Liver (tissue), 8 donors: ENCODE measurements at regions not wholly inside any gene's neighbourhood (a gene's known extent, or its start where the extent isn't known, plus 50 kb on each side); places are given as distances from the start of the nearest gene placed in this dataset.

Source experiments
- DNase-seq: peaks from one replicate; pipeline ENCODE4 v3.0.0-alpha.2; 2017; ENCODE audit warnings: low spot score
- H3K27ac ChIP-seq, 2 donors: one replicate each; pipeline ENCODE4 v1.7.0; 2013; ENCODE audit warnings: inconsistent platforms in 2 of 2, low read length in 2 of 2, control low read depth in 1 of 2, low read depth in 1 of 2, mild to moderate bottlenecking in 1 of 2
- H3K27me3 ChIP-seq, 4 donors: one replicate each; pipeline versions ENCODE4 v1.6.1 to v1.7.0; 2013; ENCODE audit warnings: low read length in 3 of 4, inconsistent platforms in 1 of 4, mild to moderate bottlenecking in 1 of 4, moderate library complexity in 1 of 4; ENCODE audit not compliant: control insufficient read depth in 4 of 4, insufficient read depth in 4 of 4
- H3K36me3 ChIP-seq, 4 donors: one replicate each; pipeline versions ENCODE4 v1.6.1 to v1.7.0; 2013; ENCODE audit warnings: low read length in 3 of 4, mild to moderate bottlenecking in 3 of 4, low read depth in 1 of 4, moderate library complexity in 1 of 4; ENCODE audit not compliant: control insufficient read depth in 4 of 4, insufficient read depth in 3 of 4
- H3K4me1 ChIP-seq, 4 donors: one replicate each; pipeline versions ENCODE4 v1.6.1 to v1.7.0; 2013; ENCODE audit warnings: low read length in 3 of 4, mild to moderate bottlenecking in 3 of 4, moderate library complexity in 1 of 4; ENCODE audit not compliant: control insufficient read depth in 4 of 4, insufficient read depth in 4 of 4
- H3K4me3 ChIP-seq, 3 donors: one replicate each; pipeline versions ENCODE4 v1.6.1 to v1.7.0; 2013; ENCODE audit warnings: low read length in 3 of 3, control low read depth in 1 of 3, low read depth in 1 of 3, mild to moderate bottlenecking in 1 of 3
- H3K9ac ChIP-seq, 2 donors: one replicate each; pipeline ENCODE4 v1.7.0; 2013; ENCODE audit warnings: low read length in 2 of 2, mild to moderate bottlenecking in 2 of 2, moderate library complexity in 2 of 2, control low read depth in 1 of 2, low read depth in 1 of 2
- H3K9me3 ChIP-seq, 4 donors: one replicate each; pipeline versions ENCODE4 v1.6.1 to v1.7.0; 2013; ENCODE audit warnings: low read length in 3 of 4; ENCODE audit not compliant: control insufficient read depth in 4 of 4
- EGR1 ChIP-seq, 2 donors: IDR thresholded peaks; 2 replicates each; pipeline ENCODE4 v1.6.1; 2016 to 2018; ENCODE audit warnings: antibody characterized with exemption in 2 of 2, low read depth in 2 of 2
- FOXA1 ChIP-seq: IDR thresholded peaks from 2 replicates; pipeline ENCODE4 v1.6.1; 2016; ENCODE audit warnings: antibody characterized with exemption
- FOXA2 ChIP-seq: IDR thresholded peaks from 2 replicates; pipeline ENCODE4 v1.6.1; 2016; ENCODE audit warnings: antibody characterized with exemption
- GABPA ChIP-seq, 2 donors: IDR thresholded peaks in 1 of 2; conservative IDR thresholded peaks in 1 of 2; 2 replicates each; pipeline ENCODE4 v1.6.1; 2016; ENCODE audit warnings: antibody characterized with exemption in 2 of 2, mild to moderate bottlenecking in 1 of 2, moderate library complexity in 1 of 2
- HNF4A ChIP-seq, 2 donors: conservative IDR thresholded peaks; 2 replicates each; pipeline ENCODE4 v1.6.1; 2016; ENCODE audit warnings: antibody characterized with exemption in 2 of 2, mild to moderate bottlenecking in 2 of 2
- HNF4G ChIP-seq: IDR thresholded peaks from 2 replicates; pipeline ENCODE4 v1.6.1; 2016; ENCODE audit warnings: antibody characterized with exemption
- JUND ChIP-seq, 2 donors: IDR thresholded peaks; 2 replicates each; pipeline ENCODE4 v1.6.1; 2016; ENCODE audit warnings: antibody characterized with exemption in 2 of 2
- NR2F2 ChIP-seq: IDR thresholded peaks from 2 replicates; pipeline ENCODE4 v1.6.1; 2016; ENCODE audit warnings: antibody characterized with exemption
- RAD21 ChIP-seq, 2 donors: IDR thresholded peaks; 2 replicates each; pipeline ENCODE4 v1.6.1; 2016; ENCODE audit warnings: antibody characterized with exemption in 2 of 2, mild to moderate bottlenecking in 2 of 2
- RXRA ChIP-seq, 2 donors: IDR thresholded peaks; 2 replicates each; pipeline ENCODE4 v1.6.1; 2017 to 2018; ENCODE audit warnings: antibody characterized with exemption in 2 of 2, mild to moderate bottlenecking in 1 of 2
- SP1 ChIP-seq: IDR thresholded peaks from 2 replicates; pipeline ENCODE4 v1.6.1; 2018; ENCODE audit warnings: antibody characterized with exemption, mild to moderate bottlenecking
- TAF1 ChIP-seq: conservative IDR thresholded peaks from 2 replicates; pipeline ENCODE4 v1.6.1; 2016; ENCODE audit warnings: antibody characterized with exemption, mild to moderate bottlenecking
- YY1 ChIP-seq: IDR thresholded peaks from 2 replicates; pipeline ENCODE4 v1.6.1; 2016; ENCODE audit warnings: antibody characterized with exemption, mild to moderate bottlenecking
- ZBTB33 ChIP-seq: IDR thresholded peaks from 2 replicates; pipeline ENCODE4 v1.6.1; 2016; ENCODE audit warnings: antibody characterized with exemption
- WGBS: extraction: QIAGEN DNeasy Blood & Tissue Kit; methylation state at CpG from one replicate; pipeline ENCODE4 v1.1.7; 2013; 5-methylcytosine and 5-hydroxymethylcytosine counted together
- TF ChIP-seq, protein P1 (sequence below): IDR thresholded peaks from 2 replicates; pipeline ENCODE4 v1.6.1; 2016; ENCODE audit warnings: antibody characterized with exemption
- TF ChIP-seq, protein P2 (sequence below): IDR thresholded peaks from 2 replicates; pipeline ENCODE4 v1.6.1; 2016; ENCODE audit warnings: antibody characterized with exemption
- TF ChIP-seq, protein P3 (sequence below): IDR thresholded peaks from 2 replicates; pipeline ENCODE4 v1.6.1; 2016; ENCODE audit warnings: antibody characterized with exemption, mild to moderate bottlenecking
- TF ChIP-seq, protein P4 (sequence below): fragments of 150-350 bp; IDR thresholded peaks from 2 replicates; pipeline ENCODE4 v1.5.1; 2017; ENCODE audit warnings: improper control_type of control experiment, low read depth, low read length; ENCODE audit not compliant: missing input control
- donor health status: healthy.
- donor health status: healthy.
- donor health status: healthy.
- donor health status: healthy.
- donor health status: healthy.

DNA sequence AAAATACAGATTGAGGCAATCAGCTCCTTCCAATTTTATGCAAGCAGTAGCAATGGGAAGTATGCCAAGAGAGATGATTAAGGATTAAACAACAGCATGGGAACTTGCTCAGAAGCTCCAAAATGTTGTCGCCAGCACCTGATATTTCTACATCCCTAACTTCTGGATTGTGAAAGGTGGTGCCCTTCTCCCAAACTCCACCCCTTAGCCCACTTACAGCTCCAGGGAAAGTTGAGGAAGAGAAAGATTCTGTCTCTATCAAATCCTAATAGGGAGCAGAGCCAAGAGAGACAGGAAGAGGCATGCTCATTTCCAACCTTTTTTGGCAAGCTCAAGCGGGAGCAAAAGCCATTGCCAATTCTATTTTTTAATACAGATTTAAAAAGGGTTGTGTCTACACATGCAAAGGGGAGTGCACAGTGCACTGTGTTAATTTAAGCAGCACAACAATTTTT, 92.4 kb upstream of the NR3C1 start:
- peak; percentile 24 for TF ChIP-seq TAF1
- TF ChIP-seq RXRA (IDR thresholded peaks at IDR 0.05) = peak; percentile 50 to 65
- TF ChIP-seq, protein P1, sequence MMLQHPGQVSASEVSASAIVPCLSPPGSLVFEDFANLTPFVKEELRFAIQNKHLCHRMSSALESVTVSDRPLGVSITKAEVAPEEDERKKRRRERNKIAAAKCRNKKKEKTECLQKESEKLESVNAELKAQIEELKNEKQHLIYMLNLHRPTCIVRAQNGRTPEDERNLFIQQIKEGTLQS = no peak
- TF ChIP-seq FOXA2 = no peak
- peak; percentile 60 for TF ChIP-seq SP1
- peak in 1 of 2 donors; percentile 54 for TF ChIP-seq JUND (IDR thresholded peaks at IDR 0.05)
- TF ChIP-seq, protein P2, sequence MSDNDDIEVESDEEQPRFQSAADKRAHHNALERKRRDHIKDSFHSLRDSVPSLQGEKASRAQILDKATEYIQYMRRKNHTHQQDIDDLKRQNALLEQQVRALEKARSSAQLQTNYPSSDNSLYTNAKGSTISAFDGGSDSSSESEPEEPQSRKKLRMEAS = peak; percentile 45
- TF ChIP-seq HNF4A (conservative IDR thresholded peaks at IDR 0.05) = peak; percentile 33 to 49
- no peak for TF ChIP-seq EGR1 (IDR thresholded peaks at IDR 0.05; ENCODE audit: low read depth in 2 of 2)
- TF ChIP-seq, protein P3, sequence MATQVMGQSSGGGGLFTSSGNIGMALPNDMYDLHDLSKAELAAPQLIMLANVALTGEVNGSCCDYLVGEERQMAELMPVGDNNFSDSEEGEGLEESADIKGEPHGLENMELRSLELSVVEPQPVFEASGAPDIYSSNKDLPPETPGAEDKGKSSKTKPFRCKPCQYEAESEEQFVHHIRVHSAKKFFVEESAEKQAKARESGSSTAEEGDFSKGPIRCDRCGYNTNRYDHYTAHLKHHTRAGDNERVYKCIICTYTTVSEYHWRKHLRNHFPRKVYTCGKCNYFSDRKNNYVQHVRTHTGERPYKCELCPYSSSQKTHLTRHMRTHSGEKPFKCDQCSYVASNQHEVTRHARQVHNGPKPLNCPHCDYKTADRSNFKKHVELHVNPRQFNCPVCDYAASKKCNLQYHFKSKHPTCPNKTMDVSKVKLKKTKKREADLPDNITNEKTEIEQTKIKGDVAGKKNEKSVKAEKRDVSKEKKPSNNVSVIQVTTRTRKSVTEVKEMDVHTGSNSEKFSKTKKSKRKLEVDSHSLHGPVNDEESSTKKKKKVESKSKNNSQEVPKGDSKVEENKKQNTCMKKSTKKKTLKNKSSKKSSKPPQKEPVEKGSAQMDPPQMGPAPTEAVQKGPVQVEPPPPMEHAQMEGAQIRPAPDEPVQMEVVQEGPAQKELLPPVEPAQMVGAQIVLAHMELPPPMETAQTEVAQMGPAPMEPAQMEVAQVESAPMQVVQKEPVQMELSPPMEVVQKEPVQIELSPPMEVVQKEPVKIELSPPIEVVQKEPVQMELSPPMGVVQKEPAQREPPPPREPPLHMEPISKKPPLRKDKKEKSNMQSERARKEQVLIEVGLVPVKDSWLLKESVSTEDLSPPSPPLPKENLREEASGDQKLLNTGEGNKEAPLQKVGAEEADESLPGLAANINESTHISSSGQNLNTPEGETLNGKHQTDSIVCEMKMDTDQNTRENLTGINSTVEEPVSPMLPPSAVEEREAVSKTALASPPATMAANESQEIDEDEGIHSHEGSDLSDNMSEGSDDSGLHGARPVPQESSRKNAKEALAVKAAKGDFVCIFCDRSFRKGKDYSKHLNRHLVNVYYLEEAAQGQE = no peak
- no peak for TF ChIP-seq NR2F2
- TF ChIP-seq ZBTB33 = peak; percentile 13
- TF ChIP-seq FOXA1 = no peak
- TF ChIP-seq, protein P4, sequence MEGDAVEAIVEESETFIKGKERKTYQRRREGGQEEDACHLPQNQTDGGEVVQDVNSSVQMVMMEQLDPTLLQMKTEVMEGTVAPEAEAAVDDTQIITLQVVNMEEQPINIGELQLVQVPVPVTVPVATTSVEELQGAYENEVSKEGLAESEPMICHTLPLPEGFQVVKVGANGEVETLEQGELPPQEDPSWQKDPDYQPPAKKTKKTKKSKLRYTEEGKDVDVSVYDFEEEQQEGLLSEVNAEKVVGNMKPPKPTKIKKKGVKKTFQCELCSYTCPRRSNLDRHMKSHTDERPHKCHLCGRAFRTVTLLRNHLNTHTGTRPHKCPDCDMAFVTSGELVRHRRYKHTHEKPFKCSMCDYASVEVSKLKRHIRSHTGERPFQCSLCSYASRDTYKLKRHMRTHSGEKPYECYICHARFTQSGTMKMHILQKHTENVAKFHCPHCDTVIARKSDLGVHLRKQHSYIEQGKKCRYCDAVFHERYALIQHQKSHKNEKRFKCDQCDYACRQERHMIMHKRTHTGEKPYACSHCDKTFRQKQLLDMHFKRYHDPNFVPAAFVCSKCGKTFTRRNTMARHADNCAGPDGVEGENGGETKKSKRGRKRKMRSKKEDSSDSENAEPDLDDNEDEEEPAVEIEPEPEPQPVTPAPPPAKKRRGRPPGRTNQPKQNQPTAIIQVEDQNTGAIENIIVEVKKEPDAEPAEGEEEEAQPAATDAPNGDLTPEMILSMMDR = no peak
- peak; percentile 37 for TF ChIP-seq YY1
- no peak for TF ChIP-seq HNF4G
- TF ChIP-seq GABPA (IDR thresholded peaks at IDR 0.05 in 1 of 2, conservative IDR thresholded peaks at IDR 0.05 in 1 of 2) = no peak
- TF ChIP-seq RAD21 (IDR thresholded peaks at IDR 0.05) = peak; percentile 39 to 47
- H3K36me3 ChIP-seq = no peaks in the 10 kb centered on the region
- H3K9ac ChIP-seq = no peak overlapping the region
- no peaks in the 10 kb centered on the region for H3K27me3 ChIP-seq
- no peaks in the 10 kb centered on the region for H3K9me3 ChIP-seq
- peak overlapping the region in 1 of 3 donors; percentile 9 for H3K4me3 ChIP-seq
- H3K4me1 ChIP-seq = peaks cover 6 to 44% (median 42%) of the 10 kb centered on the region in 4 donors
- H3K27ac ChIP-seq = peak overlapping the region; percentile 37 to 70
- 5% methylated on average over 2 of the region's 2 CpGs for WGBS
- DNase-seq = no peak
